D721Med (cell line): ENCODE measurements at regions not wholly inside any gene's neighbourhood (a gene's known extent, or its start where the extent isn't known, plus 50 kb on each side); places are given as distances from the start of the nearest gene placed in this dataset.

Source experiments
- DNase-seq: peaks from one replicate; pipeline ENCODE4 v3.0.0; 2011; ENCODE audit warnings: low spot score; ENCODE audit not compliant: insufficient read length
- FAIRE-seq: peaks from 2 replicates; lab custom pipeline; 2011; peaks lifted over from hg19 to GRCh38; lab: Jason Lieb, UNC
- CTCF ChIP-seq: IDR thresholded peaks from 2 replicates; pipeline ENCODE4 v1.5.1; 2012; ENCODE audit warnings: mild to moderate bottlenecking, control low read depth; ENCODE audit not compliant: insufficient read depth; ENCODE audit errors: missing control alignments

GRCh38 chr3:20669184-20669583 lies 483.2 kb upstream of the SGO1 start:
- no peak for TF ChIP-seq CTCF
- DNase-seq (no peak), FAIRE-seq (no peak)

- TF ChIP-seq CTCF = no peak
- DNase-seq (no peak), FAIRE-seq (no peak)
Measured at GRCh38 chr3:20668411-20668810, 482.4 kb upstream of the SGO1 start.

- no peak for FAIRE-seq
- no peak for TF ChIP-seq CTCF
- DNase-seq = no peak
Measured at GRCh38 chr3:20666091-20666490, 480.1 kb upstream of the SGO1 start.

- FAIRE-seq (no peak), DNase-seq (no peak)
Measured at GRCh38 chr3:20658491-20658890, 472.5 kb upstream of the SGO1 start.

GRCh38 chr3:20657560-20657959 lies 471.6 kb upstream of the SGO1 start:
- DNase-seq (no peak), FAIRE-seq (no peak)
- TF ChIP-seq CTCF = no peak

More at GRCh38 chr3:20658491-20658890, 472.5 kb upstream of the SGO1 start:
- no peak for TF ChIP-seq CTCF

- TF ChIP-seq CTCF = no peak
- DNase-seq = no peak
- FAIRE-seq = no peak
Measured at GRCh38 chr3:20652231-20652986, 466.4 kb upstream of the SGO1 start.

GRCh38 chr3:20648921-20649381 lies 462.9 kb upstream of the SGO1 start:
- DNase-seq = no peak
- TF ChIP-seq CTCF = no peak
- no peak for FAIRE-seq
